ENCODE measurements at regions not wholly inside any gene's neighbourhood (a gene's known extent, or its start where the extent isn't known, plus 50 kb on each side); places are given as distances from the start of the nearest gene placed in this dataset.
"Not testable (repeated sequence)": the region's sequence is repeated elsewhere in the genome, so short reads cannot be mapped to it uniquely, and the experiment has no call there.

DNA sequence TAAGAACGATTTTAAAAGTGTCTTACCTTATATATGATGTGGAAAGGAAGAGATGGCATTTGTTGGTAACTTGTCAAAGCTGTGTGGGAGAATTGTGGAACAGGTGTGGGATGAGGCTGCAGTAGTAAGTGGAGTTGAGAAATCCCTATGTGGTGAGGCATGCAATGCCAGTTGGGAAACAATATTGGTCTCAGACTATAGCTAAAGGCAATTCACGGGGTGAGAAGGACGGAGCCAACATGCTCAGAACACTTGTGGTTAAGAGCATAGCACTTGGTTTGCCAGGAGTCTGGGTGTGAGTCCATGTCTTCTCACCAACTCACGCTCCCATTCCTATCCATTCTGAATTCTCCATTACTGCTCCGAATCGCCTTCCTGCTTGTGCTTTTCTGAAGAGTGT, 615.6 kb upstream of the ADAMTS9 start:
- DNase-seq, result no peak

DNA sequence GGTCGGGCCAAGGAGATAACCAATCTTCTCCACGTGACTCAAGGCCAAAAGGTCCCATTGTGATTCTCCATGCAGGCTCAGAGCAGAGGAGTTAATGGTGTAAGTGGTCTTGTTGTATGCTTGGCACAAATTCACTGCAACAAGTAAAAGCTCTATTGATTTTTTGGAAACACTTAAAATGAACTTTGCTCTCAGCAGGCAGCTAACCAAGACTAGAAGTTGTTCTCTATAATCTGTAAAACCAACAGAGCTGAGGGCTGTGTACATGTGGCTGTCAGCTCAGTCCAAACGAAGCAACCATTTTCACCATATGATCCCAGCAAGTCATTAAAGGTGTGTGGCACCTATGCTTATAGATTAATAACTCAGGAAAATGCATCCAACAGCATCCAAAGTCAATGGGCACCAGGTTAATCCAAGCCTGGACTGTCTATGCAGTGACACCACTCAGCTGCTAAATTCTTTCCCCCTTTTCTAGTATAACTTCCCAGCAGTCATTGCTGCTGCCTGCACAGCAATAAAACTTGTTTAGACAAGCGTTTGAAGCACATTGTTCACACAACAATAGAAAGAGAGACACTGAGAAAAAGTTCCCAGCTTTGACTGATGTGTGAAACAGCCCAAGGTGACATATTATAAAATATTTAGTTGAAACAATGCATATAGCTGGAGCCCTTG, 603.8 kb upstream of the ADAMTS9 start:
- no peak for DNase-seq

DNA sequence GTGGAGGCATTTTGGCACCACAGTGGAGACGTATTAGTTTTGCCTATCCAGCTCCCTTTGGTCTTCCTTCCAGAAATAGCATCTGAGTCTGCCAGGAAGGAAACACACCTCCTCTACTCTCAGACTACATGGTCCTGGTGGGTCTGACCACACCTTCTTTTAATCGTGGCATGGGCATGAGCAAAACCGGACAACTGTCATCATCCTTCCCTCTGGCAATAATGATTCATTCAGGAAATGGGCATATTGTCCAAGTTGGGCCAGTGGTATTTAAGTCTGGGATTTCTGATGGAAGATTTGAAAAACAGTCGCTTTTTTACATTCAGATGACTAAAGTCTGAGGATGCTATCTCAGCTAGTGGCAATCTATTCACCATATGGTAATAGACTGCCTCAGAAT, 601.0 kb upstream of the ADAMTS9 start:
- DNase-seq, result no peak

DNA sequence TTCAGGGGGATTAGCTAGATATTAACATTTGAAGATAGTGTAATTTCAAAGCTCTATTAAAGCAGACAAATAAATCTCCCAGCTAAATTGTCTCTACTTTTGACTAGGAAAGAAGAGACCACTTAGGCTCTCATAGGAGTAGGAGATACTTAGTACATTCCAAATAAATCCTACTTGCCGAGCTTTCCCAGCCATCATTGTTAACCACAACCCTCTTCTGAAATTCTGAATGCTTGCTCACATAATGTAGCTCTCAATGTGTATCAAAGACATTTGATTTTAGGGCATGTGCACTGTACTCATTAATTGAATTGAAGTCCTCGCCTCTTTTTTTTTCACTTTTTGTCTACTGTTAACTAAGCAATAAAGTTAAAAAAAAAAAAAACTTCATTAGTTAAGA, 598.2 kb upstream of the ADAMTS9 start:
- no peak for DNase-seq

DNA sequence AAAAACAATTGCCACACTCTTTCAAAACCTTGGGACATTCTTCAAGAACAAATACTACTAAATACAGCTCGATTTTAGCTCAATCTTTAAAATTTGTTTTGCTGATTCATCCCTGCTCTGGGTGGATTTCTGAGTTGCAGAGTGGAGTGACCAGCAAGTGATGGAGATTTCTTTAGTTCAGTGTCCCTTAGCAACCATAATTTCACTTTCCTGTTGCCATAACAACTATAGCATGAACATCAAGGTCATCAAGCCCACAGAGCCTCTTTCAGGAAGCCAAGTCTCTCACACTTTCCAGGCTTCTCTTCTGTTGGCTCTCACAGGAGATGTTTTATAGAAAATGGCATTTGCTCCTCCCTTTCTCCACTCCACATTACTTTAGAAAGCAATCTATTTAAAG, 597.2 kb upstream of the ADAMTS9 start:
- no peak for DNase-seq

DNA sequence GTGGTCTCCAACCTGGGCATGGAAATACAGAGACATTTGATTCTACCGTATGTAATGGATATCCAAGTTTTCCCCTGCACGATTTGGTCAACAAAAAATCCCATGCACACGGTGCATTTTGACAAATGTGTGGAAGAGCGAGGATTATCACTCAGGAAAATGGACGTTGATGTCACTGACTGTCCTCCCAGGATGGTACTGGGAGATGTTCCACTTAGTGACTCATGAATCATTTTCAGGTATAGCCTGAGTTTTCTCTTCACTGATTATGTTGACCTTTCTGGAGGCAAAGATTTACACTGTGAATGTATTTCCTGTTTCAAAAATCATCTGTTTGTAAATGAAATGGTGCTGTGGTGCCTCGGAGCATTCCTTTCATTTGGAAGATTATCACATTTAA, 596.7 kb upstream of the ADAMTS9 start:
- no peak for DNase-seq

DNA sequence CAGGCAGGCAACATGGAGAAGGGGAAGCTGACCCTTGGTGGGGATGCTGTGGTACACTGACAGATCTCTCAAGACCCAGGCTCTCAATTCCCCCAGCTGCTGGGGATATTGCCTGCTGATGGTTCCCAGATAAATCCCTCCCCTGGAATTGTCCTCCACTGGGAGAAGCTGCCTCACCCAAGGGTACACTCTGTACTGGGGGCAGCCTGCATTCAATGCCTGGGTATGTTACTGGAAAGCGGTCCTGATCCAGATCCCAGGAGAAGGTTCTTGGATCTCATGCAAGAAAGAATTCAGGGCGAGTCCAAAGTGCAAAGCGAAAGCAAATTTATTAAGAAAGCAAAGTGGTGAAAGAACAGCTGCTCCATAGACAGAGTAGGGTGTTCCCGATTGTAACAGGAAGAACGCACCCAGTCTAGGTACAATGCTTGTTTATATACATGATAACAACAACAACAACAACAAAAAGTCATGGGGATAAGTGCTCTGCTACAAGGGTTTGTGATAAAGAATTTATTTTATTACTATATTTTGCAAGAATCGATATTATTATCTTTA, 591.5 kb upstream of the ADAMTS9 start:
- no peak for DNase-seq

DNA sequence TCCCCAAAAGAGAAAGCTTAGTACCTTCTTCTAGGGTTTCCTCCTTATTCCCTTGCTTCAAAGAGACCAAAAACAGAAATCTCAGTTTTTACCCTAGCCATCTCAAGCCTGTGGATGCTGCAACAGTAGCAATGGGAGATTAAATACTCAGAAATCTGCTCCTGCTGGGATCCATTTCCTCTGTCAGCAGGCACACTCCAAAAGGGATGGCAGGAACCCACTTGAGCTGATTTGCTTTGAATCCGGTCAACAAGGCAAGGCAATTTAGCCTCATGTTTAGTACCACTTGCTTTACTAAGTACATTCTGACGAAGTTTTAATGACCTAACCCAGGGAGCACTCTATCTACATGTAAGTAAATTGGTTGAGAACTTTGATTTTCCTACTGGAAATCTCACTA, 590.0 kb upstream of the ADAMTS9 start:
- no peak for DNase-seq

DNA sequence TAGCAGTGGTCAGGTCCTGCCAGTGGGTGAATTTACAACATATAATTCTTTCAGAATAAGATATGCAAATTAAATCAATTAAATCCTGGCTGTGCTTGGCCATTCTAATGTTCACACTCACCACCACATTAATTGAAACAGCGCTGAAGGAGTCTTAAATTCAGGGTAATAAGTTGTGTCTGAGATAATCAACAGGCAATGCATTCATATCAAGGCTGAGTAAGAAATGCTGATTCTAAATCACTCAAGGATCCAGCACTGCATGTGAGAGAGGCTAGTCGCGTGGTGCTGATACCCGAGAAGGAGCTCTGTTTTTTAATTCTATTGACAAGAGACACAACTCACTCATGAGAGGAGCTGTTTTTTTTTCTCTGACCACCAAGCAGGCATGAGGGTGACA, 588.8 kb upstream of the ADAMTS9 start:
- no peak for DNase-seq

DNA sequence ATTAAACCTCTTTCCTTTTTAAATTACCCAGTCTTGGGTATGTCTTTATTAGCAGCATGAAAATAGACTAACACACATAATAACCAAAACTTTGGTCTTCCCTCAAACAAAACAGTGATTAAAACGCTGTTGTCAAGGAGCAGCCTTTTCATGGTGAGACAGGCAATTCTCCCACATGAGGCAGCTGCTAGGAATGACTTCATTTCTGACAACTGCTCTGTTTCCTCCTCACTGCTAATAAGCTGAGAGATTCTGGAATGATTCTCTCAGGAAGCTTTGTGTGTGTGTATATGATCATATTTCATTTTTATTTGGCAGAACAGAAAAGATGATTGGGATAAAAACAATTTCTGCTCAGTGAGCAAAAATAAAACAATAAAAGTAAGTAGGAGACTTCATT, 580.6 kb upstream of the ADAMTS9 start:
- no peak for DNase-seq

DNA sequence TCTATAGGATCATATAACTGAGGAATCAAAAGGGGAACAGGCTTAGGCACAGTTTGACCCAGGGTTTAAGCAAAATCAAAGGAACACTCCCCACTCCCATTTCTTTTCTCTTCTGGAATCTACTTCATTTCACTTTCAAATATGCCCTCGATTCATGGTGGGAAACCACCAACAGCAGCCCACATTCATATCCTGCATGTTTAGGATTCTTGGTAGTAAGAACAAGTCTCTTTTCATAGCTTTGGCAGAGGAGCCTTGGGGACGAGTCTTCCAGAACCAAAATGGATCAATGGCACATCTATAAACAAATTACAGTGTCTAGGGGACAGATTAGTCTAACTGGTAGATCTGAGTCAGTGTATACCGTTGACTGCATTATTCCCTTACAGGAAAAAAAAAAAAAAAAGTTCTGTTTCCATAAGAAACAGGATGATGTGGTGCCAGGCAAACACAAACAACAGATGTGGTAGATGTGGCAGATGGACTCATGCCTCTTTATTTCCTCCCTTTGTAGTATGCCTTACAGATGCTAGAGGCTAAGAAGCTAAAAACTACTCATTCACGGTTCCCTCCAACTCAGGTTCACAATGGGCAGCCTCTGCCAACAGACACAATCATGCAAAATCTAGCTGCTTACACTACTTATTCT, 578.3 kb upstream of the ADAMTS9 start:
- DNase-seq, result no peak

DNA sequence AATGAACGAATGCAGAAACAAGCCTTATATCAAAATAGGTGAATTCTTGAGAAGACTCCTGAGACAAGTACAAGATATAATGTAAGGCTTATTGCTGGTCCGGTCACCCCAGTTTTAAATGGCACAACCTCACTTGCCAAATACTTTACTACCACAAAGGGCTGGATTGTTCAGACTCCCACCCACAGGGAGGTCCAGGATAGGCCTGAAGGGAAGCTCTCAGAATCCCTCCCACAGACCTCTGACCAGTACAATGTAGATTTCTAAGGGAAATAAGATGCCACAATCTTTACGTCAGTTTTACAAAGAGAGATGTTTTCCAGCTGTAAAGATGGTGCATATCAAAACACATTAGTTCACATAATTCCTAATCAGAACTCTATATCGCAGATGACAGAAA, 577.7 kb upstream of the ADAMTS9 start:
- DNase-seq, result no peak

DNA sequence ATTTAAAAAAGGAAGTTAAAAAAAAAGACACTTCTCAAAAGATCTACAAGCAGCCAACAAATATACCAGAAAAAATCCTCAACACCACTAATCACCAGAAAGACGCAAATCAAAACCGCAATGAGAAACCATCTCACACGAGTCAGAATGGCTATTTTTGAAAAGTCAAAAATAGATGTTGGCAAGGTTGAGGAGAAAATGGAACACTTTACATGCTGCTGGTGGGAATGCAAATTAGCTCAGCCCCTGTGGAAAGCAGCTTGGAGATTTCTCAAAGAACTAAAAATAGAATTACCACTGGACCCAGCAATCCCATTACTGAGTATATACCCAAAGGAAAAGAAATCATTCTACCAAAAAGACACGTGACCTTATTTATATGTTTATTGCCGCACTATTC, 574.7 kb upstream of the ADAMTS9 start:
- no peak for DNase-seq

DNA sequence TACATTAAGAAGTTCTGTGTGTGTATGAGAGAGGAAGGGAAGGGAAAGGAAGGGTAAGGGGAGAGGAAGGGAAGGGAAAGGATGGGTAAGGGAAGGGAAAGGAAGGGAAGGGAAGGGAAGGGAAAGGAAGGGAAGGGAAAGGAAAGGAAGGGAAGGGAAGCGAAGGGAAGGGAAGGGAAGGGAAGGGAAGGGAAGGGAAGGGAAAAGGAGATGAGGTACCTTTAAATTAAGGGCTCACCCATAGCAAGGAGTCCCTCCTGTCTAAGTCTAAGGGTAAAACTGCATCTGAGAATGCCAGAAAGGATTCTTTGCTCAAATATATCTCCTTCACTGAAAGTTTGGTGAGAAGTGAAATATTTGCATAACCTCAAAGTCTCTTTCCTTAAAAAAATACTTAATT, 572.1 kb upstream of the ADAMTS9 start:
- no peak for DNase-seq

DNA sequence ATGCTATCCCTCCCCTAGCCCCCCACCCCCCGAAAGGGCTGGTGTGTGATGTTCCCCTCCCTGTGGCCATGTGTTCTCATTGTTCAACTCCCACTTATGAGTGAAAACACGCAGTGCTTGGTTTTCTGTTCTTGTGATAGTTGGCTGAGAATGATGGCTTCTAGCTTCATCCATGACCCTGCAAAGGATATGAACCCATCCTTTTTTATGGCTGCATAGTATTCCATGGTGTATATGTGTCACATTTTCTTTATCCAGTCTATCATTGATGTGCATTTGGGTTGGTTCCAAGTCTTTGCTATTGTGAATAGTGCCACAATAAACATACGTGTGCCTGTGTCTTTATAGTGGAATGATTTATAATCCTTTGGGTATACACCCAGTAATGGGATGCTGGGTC, 565.1 kb upstream of the ADAMTS9 start:
- not testable (repeated sequence) for DNase-seq

DNA sequence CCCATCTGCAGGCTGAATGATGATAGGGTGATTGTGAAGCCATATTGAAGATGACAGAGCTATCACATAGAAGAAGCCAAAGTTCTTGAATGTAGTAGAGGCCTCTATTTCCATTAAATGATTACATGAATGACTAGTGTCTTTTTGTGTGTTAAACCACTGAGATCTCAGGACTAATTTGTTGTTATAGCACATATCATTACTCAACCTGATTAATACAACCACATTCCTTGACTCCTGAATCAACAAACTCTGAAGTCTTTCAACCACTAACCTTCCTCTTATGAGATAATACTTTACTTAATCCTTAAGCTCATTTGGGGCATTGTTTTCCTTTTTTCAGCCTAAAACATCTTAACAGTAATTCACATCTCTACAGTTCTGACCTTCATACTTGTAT, 564.5 kb upstream of the ADAMTS9 start:
- DNase-seq, result no peak

DNA sequence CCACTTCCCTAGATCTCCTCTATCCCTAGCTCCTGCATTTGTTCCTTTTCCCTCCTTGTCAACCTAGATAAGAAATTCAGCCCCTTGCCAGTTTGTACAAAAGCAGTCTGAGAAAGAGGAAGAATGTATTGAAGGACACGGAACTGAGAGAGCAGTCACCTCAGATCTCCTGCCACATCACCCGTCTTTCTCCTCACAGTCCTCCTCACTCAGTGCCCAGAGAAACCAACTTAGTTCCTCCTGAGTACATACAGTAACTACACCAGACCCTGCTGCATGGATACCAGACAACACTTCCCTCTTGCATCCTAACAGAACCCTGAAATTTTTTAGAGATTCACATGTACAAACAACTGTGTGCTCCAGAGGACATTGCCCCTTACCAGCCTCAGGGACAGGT, 563.6 kb upstream of the ADAMTS9 start:
- no peak for DNase-seq

DNA sequence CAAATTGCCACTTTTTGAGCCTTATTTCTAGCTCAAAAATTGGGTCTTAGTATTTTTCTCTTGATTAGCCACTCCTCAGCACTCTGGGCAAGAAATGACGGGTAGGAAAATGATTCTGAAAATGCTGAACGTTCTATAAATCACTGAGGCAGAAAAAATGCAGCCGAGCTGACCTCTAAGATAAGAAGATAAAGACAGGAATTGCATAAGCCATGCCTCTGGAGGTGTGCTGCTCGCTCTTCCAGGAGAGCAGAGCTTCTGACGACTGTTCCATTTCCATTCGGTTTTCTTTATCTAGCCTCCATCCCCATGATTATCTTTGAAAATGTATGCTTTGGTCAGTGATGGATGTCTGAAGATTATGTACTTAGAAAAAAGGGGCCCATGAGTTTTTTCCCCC, 558.8 kb upstream of the ADAMTS9 start:
- no peak for DNase-seq

DNA sequence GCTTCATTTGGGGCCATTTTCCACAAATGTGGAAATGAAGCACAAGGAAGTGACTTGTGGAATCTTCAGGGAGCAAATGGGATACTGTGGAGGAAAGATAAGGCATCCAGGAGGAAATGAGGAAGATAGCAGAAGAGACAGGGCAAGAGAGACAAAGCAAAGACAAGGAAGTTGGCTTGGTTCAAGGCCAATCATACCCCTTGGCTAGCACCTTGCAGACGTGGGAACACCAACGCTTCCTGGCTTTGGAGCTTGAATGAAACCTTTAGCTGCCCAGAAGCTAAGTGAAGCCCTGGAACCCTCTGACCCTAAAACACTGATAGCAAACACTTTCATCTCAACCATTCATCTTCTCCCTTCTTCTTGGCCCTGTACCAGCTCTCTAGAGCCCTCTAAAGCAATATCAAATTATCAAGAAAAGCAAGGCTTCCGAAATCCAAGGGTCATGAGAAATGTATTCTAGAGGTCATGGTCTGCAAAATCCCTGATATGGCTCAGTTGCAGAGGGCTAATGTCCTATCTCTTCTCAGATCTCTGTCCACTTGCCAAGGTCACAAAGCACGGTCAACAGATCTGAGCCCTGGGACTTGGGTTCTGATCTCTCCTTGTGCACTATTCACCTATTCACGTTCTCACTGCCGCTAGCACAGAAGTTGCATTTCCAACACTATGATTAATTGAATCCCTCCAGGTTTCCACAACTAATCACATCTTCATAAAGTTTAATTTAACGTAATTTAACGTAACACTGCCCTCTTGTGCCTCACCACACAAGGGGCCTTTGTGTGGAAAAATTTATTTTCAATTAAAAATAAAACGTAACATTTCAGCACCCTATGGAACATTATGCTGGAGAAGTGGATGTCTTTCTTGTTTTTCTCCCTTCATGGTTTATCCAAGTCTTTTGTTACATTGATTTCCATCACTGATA, 557.6 kb upstream of the ADAMTS9 start:
- DNase-seq, result no peak

DNA sequence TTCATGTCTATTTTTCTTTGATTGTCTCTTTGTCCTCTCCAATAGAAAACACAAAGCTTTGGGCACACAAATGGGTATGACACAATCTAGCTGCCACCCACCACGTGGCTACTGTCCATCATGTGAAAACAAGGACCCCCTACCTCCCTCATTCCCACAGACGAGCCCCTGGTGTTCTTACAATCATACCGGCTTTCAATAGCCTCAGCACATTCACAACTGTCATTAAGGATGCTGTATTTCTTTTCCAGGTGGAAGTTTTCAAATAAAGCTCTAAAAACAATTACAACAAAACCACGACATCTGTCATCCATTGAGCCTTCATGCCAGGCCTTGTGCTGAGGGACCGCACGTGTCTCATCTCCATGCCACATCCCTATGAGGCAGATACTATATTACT, 552.6 kb upstream of the ADAMTS9 start:
- DNase-seq, result no peak

DNA sequence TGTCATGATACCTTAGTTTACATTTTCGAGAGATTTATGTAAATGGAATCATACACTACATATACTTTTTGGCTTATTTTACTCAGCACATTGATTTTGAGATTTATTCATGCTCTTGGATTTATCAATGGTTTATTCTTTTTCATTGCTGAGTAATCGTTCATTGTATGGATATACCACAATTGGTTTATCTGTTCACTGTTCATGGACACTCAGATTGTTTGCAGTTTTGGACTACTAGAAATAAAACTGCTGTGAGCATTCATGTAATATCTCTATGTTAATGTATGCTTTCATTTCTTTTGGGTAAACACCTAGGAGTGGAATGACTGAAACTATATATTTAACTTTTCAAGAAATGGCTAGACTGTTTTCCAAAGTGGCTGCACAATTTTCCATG, 550.9 kb upstream of the ADAMTS9 start:
- no peak for DNase-seq

DNA sequence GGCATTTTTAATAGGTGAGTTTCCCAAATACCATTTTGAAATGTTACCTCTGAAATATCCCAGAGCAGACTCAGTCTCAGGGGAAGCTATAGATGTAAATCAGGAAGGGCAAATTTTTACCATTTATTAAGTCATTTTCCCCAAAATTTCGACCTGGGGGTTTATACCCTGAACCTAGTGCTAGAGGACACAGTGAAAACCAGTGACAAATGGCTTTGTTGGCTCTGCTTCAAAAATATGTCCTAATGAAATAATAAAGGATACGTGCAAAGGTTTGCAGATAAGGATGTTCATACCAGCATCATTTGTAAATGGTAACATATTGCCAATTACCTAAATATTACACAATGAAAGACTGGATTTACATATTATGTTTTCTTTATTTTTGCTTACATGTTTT, 546.7 kb upstream of the ADAMTS9 start:
- no peak for DNase-seq

DNA sequence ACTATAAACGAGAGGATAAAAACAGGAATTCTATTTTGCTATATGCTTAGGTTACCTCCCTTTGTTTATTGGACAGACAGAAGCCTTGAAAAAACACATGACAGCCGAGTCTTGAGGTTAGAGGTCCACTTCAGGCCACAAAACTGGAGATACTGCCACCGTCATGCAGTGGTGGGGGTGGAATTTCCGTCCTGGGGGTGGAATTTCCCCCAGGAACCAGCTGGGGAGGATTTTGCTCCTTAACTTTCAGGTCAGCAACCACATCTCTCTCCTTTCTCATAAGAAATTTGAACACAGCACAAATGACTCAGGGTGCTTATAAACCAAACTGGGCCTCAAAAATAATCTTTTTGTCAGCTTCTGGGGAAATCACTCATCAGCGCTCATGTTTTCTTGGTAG, 545.8 kb upstream of the ADAMTS9 start:
- DNase-seq, result no peak

DNA sequence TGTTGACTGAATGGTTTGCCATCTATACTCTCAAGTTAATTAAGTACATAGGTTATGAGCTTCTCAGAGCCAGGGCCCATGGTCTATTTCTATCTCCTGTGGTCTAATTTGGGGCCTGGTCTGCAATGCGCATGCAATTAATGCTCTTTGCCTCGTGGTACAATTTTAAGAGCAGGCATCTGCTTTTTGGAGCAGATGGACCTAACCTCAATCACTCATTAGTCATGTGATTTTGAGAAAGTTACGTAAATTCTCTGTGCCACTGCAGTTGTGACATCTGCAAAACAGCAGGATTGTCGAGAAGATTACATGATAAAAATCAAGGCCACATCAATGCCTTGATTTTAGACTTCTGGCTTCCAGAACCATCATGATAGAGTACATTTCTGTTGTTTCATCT, 543.7 kb upstream of the ADAMTS9 start:
- no peak for DNase-seq
